NOMO-1 treated with dmso at 0.1 percent for 144 hours (cell line): ENCODE measurements at regions not wholly inside any gene's neighbourhood (a gene's known extent, or its start where the extent isn't known, plus 50 kb on each side); places are given as distances from the start of the nearest gene placed in this dataset.

Source experiments
- DNase-seq: peaks from one replicate; lab custom pipeline; 2025; ENCODE audit not compliant: unreplicated experiment; lab: John Stamatoyannopoulos, UW

DNA sequence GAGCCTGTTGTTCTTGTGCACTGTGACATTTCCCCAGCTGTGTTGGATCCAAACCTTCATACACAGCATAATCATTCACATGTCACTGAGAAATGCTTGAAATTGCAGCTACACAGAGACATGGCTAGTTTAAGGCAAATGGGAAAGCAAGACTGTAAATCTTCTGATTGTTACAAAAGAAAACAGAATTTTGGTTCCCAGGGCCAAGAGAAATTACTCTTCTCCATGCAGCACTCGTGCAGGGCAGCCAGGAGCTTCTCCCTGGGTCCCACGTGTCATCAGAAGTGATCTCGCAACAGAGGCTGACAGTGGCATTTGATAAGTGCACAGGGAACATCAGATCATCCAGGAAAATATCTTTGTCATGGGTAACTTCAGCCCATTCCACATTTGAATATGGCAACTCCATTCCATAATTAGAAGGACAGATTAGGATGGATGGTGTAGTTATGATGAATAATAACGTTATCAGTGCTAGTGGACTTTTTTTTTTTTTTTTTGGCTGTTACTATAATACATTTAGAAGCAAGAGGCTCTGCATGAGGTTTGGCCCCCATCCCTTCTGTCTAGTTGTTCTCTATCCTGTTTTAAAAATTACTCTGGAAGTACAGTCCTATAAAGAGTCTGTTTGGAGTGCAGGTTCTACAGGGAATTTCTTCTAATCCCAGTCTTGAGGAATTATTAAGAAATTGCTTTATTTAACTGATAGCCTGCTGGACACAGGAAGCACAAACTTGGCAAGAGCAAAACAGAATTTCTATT, 571.0 kb upstream of the NOX3 start:
- DNase-seq, result no peak

GRCh38 chr6:156024339-156024738, 568.7 kb upstream of the NOX3 start:
- no peak for DNase-seq

- DNase-seq, result no peak
Observed at GRCh38 chr6:156021746-156022396, 566.2 kb upstream of the NOX3 start.

GRCh38 chr6:156017838-156018237, 562.2 kb upstream of the NOX3 start:
- DNase-seq, result no peak

- no peak for DNase-seq
Observed at GRCh38 chr6:156016186-156016976, 560.7 kb upstream of the NOX3 start.

DNA sequence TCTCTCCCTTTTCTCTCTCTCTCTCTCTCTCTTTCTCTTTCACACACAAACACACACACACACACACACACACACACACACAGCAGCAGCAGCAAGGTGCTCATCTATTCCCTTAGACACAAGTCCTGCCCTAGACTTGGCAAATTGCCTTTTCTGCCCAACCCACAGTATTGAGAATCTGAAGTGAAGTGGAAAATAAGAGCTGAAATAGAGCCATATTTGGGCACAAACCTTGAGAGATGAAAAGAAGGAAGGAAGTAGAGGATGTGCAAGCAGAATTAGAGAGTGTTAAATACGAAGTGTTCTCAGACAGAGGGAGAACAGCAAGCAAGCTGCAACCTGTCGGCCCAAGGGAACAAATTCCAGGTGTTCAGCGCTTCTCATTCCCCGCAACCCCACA, 557.5 kb upstream of the NOX3 start:
- DNase-seq, result no peak

GRCh38 chr6:156009656-156010055, 554.0 kb upstream of the NOX3 start:
- no peak for DNase-seq

GRCh38 chr6:156004796-156005195, 549.2 kb upstream of the NOX3 start:
- DNase-seq, result no peak

DNA sequence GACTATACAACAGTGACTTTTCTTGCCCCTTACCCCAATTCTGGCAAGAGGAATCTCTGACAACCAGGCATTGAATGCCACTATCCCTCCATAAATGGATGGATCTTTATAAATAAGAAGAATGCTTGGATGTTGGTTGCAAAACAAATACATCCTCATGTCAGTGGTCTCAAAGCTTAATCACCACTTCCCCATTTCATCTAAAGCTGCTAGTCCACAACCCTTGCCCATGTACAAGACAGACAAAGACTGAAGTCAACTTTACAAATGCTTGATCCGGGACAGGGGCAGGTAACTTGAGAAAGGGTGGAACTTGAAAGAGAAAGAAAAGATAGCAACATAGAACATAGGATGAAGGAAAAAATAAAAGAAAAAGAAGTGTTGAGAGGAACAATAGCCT, 540.5 kb upstream of the NOX3 start:
- no peak for DNase-seq

GRCh38 chr6:155995281-155995680, 539.6 kb upstream of the NOX3 start:
- DNase-seq, result no peak

GRCh38 chr6:155994086-155994485, 538.4 kb upstream of the NOX3 start:
- DNase-seq, result no peak

- DNase-seq, result no peak
Observed at GRCh38 chr6:155993240-155993639, 537.6 kb upstream of the NOX3 start.

- no peak for DNase-seq
Observed at GRCh38 chr6:155985660-155986138, 530.1 kb upstream of the NOX3 start.

- DNase-seq, result no peak
Observed at GRCh38 chr6:155980768-155981079, 525.1 kb upstream of the NOX3 start.

DNA sequence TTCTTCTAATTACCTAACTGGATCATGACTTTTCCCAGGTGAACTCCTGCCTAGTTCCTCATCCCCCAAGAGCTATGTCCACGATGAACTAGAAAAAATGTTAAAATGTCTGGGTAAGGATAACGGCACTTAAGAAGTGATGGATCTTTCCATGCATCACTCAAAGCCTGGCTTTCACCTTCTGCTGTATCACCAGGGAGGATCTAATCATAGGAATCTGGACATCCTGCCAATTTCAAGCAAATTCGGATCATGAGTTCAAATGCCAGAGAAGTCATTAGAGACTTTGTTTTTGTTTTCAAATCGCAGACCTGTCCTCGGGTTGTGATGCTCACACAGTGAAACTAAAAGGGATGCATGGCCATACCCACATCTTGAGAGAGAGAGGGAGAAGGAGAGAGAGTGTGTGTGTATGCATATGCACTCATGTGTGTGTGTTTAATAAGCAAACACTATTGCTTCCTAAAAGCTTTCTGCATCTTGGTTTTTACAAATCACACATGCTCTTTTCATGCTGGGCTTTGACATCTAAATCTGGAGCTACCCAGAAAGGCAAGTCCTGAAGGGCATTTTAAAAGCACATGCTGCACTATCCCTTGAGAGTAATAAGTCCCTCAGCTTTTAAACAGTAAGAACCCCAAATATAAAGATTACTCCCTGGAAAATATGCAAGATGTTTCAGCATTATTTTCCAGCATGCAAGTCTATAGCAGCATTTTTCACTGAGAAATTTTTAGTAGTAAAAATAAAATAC, 524.6 kb upstream of the NOX3 start:
- no peak for DNase-seq

DNA sequence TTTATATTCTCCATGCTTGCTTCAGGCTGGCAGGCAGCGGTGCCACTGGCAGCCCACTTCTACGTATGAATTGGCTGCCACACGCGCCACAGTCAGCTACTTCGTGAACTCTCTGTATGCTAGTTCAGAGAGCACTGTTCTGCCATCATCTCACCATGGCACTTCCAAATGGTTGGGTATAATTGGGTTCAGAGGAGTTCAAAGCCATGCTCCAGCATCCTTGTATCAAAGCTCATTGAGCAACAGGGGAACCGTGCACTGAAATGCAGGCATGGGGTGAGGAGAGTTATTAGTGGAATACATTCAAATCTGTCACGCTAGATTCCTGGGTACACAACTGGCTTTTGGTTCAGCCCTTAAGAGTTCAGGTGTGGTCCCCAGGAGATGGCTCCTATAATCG, 519.9 kb upstream of the NOX3 start:
- DNase-seq, result no peak

GRCh38 chr6:155974811-155975323, 519.2 kb upstream of the NOX3 start:
- no peak for DNase-seq

DNA sequence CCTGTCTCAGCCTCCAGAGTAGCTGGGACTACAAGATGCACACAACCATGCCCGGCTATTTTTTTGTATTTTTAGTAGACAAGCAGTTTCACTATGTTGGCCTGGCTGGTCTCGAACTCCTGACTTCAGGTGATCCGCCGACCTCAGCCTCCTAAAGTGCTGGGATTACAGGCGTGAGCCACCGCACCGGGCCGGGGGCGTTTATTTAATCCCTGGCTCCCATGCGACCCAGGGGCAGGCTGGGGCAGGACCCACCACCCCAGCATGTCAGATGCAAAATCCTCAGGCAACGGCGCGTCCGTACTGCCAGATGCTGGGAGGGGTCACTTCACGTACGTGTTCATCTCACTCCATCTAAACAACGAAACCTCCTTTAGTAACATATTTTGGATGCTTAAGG, 518.7 kb upstream of the NOX3 start:
- DNase-seq, result no peak

DNA sequence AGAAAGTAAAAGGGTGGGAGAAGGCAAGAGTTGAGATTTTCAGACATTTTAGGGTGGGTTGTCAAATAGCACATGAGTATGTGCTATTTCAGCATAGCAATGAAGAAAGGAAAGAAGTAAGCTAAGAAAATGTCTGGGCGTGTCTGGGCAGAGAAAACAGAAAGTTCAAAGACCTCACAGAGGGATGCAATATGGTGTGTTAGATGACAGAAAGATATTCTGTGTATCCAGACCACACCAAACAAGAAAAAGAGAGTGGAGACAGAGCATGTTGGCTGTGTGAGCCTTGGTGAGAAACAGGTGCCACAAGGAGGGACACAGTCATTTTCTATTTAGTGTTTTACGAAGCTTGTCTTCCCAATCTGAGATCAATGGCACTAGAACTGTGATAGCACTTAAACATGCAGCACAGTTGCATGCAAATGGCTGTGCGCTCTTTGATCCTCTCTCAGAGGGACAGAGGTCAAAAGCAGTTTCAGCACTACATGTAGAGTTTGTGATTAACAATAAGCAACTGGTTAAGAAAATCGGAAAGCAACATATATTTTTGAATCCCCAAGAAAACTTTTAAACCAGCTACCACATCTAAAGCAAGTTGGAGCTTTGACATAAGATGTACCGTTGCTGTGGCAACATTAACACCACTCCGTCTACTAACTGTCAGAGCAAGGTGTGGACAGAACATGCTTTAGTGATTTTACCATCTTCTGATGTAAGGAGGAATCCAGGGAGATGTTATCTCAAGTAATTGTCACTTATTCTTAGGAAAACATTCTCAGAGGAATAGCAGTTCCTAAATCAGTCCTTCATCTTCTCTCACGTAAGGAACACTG, 515.5 kb upstream of the NOX3 start:
- DNase-seq, result no peak

GRCh38 chr6:155970472-155970871, 514.8 kb upstream of the NOX3 start:
- DNase-seq, result no peak
